CD4-positive, alpha-beta T cell treated with Interleukin-17A for 1 hour (primary cell): ENCODE measurements at regions not wholly inside any gene's neighbourhood (a gene's known extent, or its start where the extent isn't known, plus 50 kb on each side); places are given as distances from the start of the nearest gene placed in this dataset.

Source experiments
- DNase-seq: peaks from one replicate; pipeline ENCODE4 v3.0.0-alpha.2; 2020

DNA sequence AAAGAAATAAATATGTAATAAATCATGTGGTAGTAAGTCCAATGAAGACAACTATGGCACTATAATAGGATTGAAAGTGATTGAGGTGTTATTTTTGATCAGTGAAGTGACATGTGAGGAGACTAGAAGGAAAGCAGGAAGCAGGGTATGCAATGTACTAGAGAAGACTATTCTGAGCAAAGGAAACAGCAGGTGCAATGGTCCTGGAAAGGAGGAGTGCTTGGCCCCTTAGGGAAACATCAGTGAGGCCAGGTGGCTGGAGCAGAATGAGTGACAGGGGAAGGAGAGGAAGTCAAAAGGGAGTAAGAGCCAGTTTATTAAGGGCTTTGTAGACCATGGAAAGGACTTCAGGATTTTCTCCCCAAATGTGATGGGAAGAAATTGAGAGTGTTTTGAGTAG, 207.6 kb upstream of the HCCS start:
- DNase-seq: no peak

- no peak for DNase-seq
Measured at GRCh38 chrX:10904220-10904619, 206.9 kb upstream of the HCCS start.

- DNase-seq: no peak
Measured at GRCh38 chrX:10906866-10907265, 204.3 kb upstream of the HCCS start.

DNA sequence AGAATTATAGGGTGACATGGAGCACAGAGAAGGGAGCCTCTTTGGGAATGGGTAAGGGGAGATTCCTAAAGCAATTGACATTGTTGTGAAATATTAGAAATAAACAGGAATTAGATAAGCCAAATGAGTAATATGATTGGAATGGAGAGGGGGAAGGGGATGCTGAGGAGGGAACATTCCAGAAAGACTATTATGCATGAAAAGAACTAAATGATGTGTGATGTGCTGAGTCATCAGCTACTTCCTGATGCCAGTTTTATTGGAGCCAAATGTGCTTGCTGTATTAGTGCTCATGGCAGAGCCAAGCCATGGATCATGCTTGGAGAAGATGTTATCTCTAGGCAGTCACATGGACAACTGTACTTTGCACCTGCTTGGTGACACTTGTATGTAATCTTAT, 189.0 kb upstream of the HCCS start:
- DNase-seq: no peak

DNA sequence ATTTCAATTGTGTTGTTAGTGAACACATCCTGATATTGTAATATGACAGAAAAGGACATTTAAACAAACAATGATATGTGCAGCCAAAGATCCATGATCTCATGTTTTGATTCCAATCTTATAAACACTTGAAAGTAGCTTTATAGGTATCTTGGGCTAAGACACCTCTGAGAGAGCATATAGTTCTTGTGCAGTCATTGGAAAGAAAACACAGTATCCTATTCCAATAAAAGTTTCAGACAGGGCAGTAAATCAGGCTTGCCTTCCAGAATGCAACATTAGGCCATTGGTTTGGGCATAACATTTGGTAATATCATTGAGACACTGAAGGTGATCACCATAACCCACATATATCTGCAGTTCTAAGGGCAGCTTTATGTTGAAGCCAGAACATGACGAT, 188.3 kb upstream of the HCCS start:
- no peak for DNase-seq

GRCh38 chrX:10923466-10923865, 187.7 kb upstream of the HCCS start:
- no peak for DNase-seq

DNA sequence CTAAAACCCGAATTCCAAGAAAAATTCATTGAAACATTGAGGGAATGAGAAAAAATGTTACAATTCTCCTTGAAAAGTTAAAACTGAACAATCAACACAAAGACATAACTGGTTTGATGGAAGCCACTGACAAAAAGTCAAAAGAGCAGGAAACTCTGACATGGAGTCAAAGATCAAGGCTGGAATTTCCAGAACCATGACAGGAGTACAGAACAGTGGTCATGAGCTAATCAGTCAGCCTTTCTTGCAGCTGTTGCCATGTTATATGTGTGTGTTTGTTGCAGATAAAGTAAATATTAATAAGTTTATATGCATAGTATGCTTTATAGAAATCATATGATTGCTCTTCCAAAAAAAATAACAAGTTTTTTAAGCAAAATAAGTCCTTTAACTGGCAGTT, 184.7 kb upstream of the HCCS start:
- no peak for DNase-seq

GRCh38 chrX:10926891-10927290, 184.2 kb upstream of the HCCS start:
- DNase-seq: no peak

GRCh38 chrX:10929747-10930146, 181.4 kb upstream of the HCCS start:
- no peak for DNase-seq

- DNase-seq: no peak
Measured at GRCh38 chrX:10930151-10930550, 181.0 kb upstream of the HCCS start.

DNA sequence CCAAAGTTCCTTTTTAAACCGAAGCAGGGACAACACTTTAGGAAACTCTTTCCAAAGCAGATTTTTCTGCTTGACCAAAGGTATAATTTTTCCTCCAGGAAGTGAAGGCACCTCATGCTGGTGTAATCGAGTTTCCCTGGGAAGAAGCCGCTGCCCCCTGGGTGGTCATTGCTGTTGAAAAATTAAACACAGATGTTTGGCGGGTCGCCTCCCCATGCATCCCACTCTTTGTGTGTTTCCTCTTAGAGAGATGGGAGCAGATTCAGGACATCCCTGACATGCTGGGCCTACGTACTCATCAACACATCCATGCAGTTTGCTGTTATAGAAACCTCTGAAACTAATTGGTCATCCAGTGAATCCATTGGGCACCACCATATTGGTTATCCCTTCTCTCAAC, 179.2 kb upstream of the HCCS start:
- DNase-seq: no peak

GRCh38 chrX:10932842-10933440, 178.2 kb upstream of the HCCS start:
- no peak for DNase-seq

DNA sequence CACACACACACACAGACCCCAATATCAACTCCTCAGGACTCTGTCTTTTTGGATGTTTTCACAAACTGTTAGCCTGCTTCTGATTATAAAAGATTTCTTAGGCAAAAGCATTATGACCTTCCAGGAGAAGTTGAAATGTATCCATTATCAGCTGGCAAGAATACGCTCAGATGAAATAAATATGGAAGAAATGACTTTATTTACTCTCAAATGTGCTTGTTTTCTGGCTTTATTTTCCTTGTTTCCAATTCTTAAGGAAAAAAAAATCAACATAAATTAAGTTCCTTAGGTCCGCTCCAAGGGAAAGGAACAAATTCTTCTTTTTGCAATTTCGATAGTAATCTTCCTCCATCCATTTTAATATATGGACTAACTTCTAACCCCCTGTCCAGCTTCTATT, 175.6 kb upstream of the HCCS start:
- DNase-seq: no peak

DNA sequence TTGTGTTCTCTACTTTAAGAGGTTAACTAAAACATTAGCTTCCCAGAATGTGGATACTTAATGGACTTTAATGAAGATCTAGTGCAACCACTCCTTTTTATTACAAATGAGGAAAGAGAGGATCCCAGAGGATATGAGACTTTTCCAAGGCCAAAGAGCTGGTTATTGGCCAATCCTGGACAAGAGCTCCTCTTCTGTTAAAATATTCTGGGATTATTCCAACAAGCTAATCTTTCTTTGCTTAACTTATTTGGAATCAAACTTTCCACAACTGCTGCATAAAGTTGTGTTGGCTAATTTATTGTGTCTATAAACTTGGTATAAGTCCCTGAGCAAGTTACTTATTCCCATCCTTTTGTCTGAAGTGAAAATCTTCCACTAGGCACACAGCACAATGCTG, 174.2 kb upstream of the HCCS start:
- no peak for DNase-seq

DNA sequence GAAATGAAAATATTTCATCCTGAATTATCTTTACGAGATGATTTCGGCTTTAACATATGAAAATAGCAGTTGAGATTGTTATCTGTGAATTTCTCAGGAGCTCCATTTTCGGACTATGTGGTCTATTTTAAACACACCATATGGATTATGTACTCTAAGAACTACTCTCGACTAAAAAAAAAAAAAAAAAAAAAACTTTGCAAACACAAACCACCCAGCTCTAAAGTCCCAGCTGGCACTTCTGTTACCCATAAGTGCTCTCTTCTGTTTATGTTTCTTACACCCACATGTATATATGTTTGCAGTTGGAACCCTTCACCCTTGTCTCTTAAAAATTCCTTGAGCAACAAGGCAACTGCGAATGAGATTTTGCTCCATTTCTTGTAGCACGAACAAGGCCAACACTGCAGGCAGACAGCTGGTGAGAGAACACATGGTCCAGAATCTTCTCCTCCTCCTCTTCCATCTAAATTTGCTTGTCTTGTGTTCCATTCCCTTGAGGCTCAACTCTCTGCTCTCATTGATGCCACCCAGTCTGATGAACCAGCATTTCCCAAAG, 172.7 kb upstream of the HCCS start:
- no peak for DNase-seq

DNA sequence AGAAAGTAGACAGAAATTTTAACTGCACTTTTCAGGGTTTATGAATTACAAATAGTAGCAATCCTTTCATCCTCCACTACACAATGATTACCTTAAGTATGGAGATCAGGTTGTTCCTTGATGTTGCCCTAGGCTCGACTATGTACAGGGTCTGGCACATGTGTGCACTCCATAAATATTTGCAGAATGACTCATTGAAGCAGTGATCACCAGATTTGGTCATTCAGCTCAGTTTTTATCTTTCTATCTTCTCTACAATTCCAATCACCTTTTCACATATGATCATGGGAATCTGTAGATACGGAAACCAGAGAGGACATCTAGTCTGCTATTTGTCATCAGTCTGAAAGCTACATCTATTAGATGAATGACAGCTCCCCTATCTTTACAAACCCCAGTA, 171.7 kb upstream of the HCCS start:
- DNase-seq: no peak

DNA sequence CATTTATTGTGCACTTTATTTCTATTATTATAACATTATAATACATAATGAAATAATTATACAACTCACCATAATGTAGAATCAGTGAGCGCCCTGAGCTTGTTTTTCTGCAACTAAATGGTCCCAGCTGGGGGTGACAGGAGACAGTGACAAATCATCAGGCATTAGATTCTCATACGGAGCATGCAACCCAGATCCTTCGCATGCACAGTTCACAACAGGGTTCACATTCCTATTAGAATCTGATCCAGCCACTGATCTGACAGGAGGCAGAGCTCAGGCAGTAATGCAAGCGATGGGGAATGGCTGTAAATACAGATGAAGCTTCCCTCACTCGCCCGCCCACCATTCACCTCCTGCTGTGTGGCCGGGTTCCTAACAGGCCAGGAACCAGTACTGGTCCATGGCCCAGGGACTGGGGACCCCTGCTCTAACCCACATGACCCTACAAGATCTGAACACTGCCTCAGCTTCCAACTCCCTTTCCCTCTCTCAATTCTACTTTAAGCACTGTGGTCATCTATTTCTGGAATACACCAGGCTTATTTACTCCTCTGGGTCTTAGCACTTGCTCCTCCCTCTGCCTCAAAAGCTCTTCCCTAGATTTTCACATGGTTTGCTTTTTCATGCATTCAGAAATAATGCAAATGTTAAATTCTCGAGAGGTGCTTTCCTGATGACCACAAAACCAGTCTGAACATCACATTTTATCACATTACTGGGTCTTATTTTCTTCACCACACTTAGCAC, 166.8 kb upstream of the HCCS start:
- DNase-seq: no peak

DNA sequence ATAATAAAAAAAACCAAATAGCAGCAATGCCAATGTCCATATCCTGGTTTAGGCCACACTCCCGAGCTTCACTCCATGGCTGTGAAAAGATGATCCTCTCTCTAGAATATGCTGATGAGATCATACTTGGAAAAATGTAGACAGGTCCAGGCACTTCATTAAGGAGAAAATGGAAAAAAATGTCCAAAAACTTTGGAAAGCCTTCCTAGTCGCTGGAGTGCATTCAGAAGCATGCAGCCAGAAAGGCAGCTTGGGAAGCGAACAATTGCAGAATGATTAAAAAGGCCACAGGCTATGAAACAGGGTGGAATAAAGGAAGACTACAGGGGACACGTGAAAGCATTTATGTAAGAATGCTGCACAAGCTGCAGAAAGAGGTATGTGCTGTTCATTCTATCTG, 165.6 kb upstream of the HCCS start:
- DNase-seq: no peak

GRCh38 chrX:10949541-10949940, 161.6 kb upstream of the HCCS start:
- no peak for DNase-seq

DNA sequence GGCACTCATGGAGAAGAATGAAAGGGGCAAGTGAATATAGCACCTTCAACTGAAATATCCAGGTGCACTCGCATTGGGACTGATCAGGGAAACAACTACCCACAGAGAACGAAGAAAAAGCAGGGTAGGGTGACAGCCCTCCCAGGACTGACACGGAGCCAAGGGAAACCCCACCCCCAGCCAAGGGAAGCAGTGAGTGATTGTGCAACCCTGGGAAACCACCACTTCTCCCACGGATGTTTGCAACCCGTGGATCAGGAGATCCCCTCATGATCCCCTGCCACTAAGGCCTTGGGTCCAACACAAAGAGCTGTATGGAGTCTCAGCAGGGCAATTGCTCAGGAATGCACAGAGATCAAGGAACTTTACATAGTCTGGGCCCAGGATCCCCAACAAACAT, 158.5 kb upstream of the HCCS start:
- DNase-seq: no peak

DNA sequence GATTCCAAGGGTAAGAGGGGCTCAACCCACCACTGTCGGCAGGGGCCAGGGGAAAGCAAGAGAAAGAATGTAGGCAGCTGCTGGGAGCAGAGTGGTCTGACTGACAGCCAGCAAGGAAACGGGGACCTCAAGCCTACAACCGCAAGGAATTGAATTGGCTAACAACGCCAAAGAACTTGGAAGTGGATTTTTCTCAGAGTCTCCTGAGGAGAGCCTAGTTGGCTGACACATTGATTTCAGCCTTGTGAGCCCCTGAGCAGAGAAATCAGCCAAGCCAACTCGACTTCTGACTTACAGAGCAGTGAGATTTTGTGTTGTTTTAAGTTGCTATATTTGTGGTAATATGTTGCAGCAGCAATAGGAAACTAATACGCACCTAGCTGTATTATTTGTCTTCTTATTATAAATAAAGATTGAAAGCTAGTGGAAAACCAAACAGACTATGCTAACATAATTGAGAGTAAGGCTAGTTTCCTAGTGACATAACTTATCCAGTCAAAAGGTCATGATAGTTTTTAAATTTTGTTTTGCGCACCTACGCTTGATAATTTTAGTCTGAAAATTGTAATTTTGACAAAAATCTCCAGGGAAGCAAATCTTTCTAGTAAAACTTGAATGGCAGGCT, 145.8 kb upstream of the HCCS start:
- no peak for DNase-seq

DNA sequence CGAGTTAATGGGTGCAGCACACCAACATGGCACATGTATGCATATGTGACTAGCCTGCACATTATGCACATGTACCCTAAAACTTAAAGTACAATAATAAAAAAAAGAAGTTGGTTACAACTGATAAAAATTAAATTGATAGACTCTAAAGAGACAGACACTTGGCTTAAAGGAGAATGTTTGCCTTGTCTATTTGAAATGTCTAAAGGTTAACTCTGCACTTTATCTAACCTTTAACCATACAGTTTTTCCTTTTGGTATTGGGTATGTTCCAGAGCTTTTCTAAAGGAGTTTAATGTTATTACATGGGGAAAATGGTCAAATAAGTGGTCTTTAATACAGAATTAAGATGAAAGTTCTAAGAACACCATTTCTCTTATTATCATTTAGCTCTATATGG, 145.1 kb upstream of the HCCS start:
- DNase-seq: no peak

GRCh38 chrX:10971176-10971575, 140.0 kb upstream of the HCCS start:
- no peak for DNase-seq

DNA sequence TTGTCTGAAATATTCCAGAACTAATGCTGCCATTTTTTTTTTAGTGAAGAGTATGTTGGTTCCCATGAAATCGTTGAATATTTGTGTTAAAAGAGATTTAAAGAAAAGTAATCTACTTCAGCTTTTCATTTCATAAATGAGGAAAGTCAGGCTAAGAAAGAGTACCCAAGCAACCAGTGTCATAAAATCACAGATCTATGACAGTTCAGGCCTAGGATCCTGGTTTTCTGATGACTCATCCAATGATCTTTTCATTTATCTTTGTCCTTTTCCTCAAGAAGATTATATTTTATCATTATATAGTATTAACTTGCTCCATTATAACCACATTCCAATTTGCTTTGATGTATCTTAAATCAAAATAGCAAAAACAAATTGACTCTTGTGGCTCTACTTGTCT, 139.4 kb upstream of the HCCS start:
- DNase-seq: no peak
